Fibroblast of lung (primary cell): ENCODE measurements at regions not wholly inside any gene's neighbourhood (a gene's known extent, or its start where the extent isn't known, plus 50 kb on each side); places are given as distances from the start of the nearest gene placed in this dataset.

Source experiments
- DNase-seq, 2 donors: peaks; one replicate each; pipeline versions ENCODE4 v3.0.0 to v3.0.0-alpha.2; 2010; ENCODE audit warnings: low read depth in 2 of 2
- H2AFZ ChIP-seq: 2 replicates; pipeline ENCODE4 v1.5.1; 2012; ENCODE audit warnings: low read length, control low read depth, inconsistent platforms
- H3K27ac ChIP-seq: 2 replicates; pipeline ENCODE4 v1.5.1; 2011; ENCODE audit warnings: low read length, control low read depth; ENCODE audit not compliant: insufficient read depth
- H3K27me3 ChIP-seq: 2 replicates; pipeline ENCODE4 v1.5.1; 2011; ENCODE audit warnings: mild to moderate bottlenecking, low read length; ENCODE audit not compliant: control insufficient read depth, insufficient read depth
- H3K36me3 ChIP-seq: 2 replicates; pipeline ENCODE4 v1.5.1; 2011; ENCODE audit warnings: low read length; ENCODE audit not compliant: control insufficient read depth, insufficient read depth
- H3K4me1 ChIP-seq: 2 replicates; pipeline ENCODE4 v1.5.1; 2011; ENCODE audit warnings: low read length; ENCODE audit not compliant: control insufficient read depth, insufficient read depth; ENCODE audit errors: extremely low read depth
- H3K4me2 ChIP-seq: 2 replicates; pipeline ENCODE4 v1.5.1; 2011; ENCODE audit warnings: low read length, control low read depth; ENCODE audit not compliant: insufficient read depth; ENCODE audit errors: extremely low read depth
- H3K4me3 ChIP-seq, 4 experiments: fragments of 200-600 bp in 1 of 4; sonication (generic) in 1 of 4; replicated peaks in 1 of 4; 2 replicates each; pipeline ENCODE4 v1.5.1; 2011 to 2016; ENCODE audit warnings: low read length in 4 of 4, low read depth in 3 of 4, mild to moderate bottlenecking in 3 of 4, control low read depth in 2 of 4, inconsistent platforms in 1 of 4, mixed read lengths in 1 of 4; ENCODE audit not compliant: insufficient read depth in 1 of 4; ENCODE audit errors: control extremely low read depth in 1 of 4
- H3K79me2 ChIP-seq: 2 replicates; pipeline ENCODE4 v1.5.1; 2012; ENCODE audit warnings: mild to moderate bottlenecking, low read length, inconsistent platforms; ENCODE audit not compliant: control insufficient read depth, insufficient read depth
- H3K9ac ChIP-seq: 2 replicates; pipeline ENCODE4 v1.5.1; 2011; ENCODE audit warnings: mild to moderate bottlenecking, low read length, control low read depth; ENCODE audit not compliant: insufficient read depth
- H3K9me3 ChIP-seq: 2 replicates; pipeline ENCODE4 v1.5.1; 2012; ENCODE audit warnings: low read depth, low read length; ENCODE audit not compliant: control insufficient read depth, insufficient read depth
- H4K20me1 ChIP-seq: 2 replicates; pipeline ENCODE4 v1.5.1; 2011; ENCODE audit warnings: low read length; ENCODE audit not compliant: control insufficient read depth, insufficient read depth; ENCODE audit errors: extremely low read depth
- CTCF ChIP-seq, 2 donors: IDR thresholded peaks in 1 of 2; conservative IDR thresholded peaks in 1 of 2; 1 replicate in 1 of 2; 2 replicates in 1 of 2; pipeline ENCODE4 v1.5.1; 2011 to 2012; ENCODE audit warnings: low read length in 2 of 2, control low read depth in 1 of 2, inconsistent platforms in 1 of 2, low read depth in 1 of 2, mild to moderate bottlenecking in 1 of 2
- EZH2 ChIP-seq: IDR thresholded peaks from 2 replicates; pipeline ENCODE4 v1.5.1; 2012; ENCODE audit warnings: low read length, control low read depth, mild to moderate bottlenecking; ENCODE audit errors: missing control alignments

DNA sequence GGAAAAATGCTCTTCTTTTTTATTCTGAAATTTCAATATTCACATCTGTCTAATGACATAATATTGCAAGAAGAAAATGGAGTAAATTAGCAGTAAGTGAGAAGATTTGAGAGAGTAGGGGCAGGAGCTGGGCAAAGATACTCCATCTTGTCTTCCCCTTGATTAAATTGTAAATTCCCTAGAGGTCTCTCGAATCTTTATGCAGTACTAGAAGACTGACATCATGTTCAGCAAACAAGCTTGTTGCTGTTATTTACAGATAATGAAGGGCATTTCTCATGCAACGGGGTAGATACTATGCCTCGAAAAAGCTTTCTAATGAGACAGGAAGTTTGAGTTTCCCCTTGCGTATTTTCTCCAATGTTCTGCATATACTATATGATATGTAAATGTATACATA, 306.9 kb upstream of the PTCHD4 start:
- Histone ChIP-seq H3K36me3 (no peaks in the 10 kb centered on the region), H3K4me1 (no peaks in the 10 kb centered on the region), H3K27me3 (no peaks in the 10 kb centered on the region), H3K4me3 (no peak overlapping the region), H3K27ac (no peak overlapping the region), H2AFZ (no peak overlapping the region), H3K9me3 (no peaks in the 10 kb centered on the region), H3K9ac (no peak overlapping the region), H3K4me2 (no peak overlapping the region), H4K20me1 (no peaks in the 10 kb centered on the region), H3K79me2 (no peaks in the 10 kb centered on the region)
- TF ChIP-seq EZH2 = no peak
- no peak for TF ChIP-seq CTCF (conservative IDR thresholded peaks at IDR 0.05 in 1 of 2, IDR thresholded peaks at IDR 0.05 in 1 of 2; ENCODE audit: low read depth in 1 of 2, low read length in 2 of 2)
- DNase-seq = no peak

DNA sequence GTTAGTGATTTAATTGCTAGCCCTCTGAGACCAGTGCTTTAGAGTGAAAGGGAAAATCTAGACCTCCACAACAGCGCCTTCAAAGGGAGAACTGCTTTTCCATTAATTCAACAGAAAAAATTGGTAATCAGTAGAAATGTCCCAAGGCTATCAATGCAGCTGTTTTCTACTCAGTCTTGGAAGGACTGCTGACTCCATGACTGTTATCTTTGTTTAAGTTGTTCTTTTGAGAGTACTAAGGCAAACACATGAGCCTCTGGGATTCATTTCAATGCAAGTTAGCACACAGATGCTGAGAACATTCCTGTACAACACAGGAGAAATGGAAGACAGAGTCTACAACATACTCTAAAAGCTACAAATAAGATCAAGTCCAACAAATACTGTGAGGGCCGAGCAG, 301.7 kb upstream of the PTCHD4 start:
- H2AFZ ChIP-seq = no peak overlapping the region
- no peak overlapping the region for H3K27ac ChIP-seq
- H3K9me3 ChIP-seq = no peaks in the 10 kb centered on the region
- no peak overlapping the region for H3K4me2 ChIP-seq
- no peak overlapping the region for H3K9ac ChIP-seq
- H4K20me1 ChIP-seq = no peaks in the 10 kb centered on the region
- DNase-seq = no peak
- no peaks in the 10 kb centered on the region for H3K4me1 ChIP-seq
- H3K4me3 ChIP-seq = no peak overlapping the region
- no peaks in the 10 kb centered on the region for H3K36me3 ChIP-seq
- H3K27me3 ChIP-seq = no peaks in the 10 kb centered on the region
- no peaks in the 10 kb centered on the region for H3K79me2 ChIP-seq
- TF ChIP-seq EZH2 = no peak
- TF ChIP-seq CTCF (conservative IDR thresholded peaks at IDR 0.05 in 1 of 2, IDR thresholded peaks at IDR 0.05 in 1 of 2; ENCODE audit: low read depth in 1 of 2, low read length in 2 of 2) = no peak

GRCh38 chr6:48404927-48405326, 293.9 kb upstream of the PTCHD4 start:
- no peaks in the 10 kb centered on the region for H3K79me2 ChIP-seq
- H4K20me1 ChIP-seq = no peaks in the 10 kb centered on the region
- no peaks in the 10 kb centered on the region for H3K27me3 ChIP-seq
- no peak overlapping the region for H3K4me2 ChIP-seq
- no peak overlapping the region for H3K4me3 ChIP-seq
- no peak overlapping the region for H2AFZ ChIP-seq
- H3K9ac ChIP-seq = no peak overlapping the region
- no peak for TF ChIP-seq CTCF (conservative IDR thresholded peaks at IDR 0.05 in 1 of 2, IDR thresholded peaks at IDR 0.05 in 1 of 2; ENCODE audit: low read depth in 1 of 2, low read length in 2 of 2)
- no peak for TF ChIP-seq EZH2
- H3K36me3 ChIP-seq = no peaks in the 10 kb centered on the region
- no peak overlapping the region for H3K27ac ChIP-seq
- H3K4me1 ChIP-seq = no peaks in the 10 kb centered on the region
- no peak for DNase-seq
- no peaks in the 10 kb centered on the region for H3K9me3 ChIP-seq
